ENCODE measurements at regions not wholly inside any gene's neighbourhood (a gene's known extent, or its start where the extent isn't known, plus 50 kb on each side); places are given as distances from the start of the nearest gene placed in this dataset.

DNA sequence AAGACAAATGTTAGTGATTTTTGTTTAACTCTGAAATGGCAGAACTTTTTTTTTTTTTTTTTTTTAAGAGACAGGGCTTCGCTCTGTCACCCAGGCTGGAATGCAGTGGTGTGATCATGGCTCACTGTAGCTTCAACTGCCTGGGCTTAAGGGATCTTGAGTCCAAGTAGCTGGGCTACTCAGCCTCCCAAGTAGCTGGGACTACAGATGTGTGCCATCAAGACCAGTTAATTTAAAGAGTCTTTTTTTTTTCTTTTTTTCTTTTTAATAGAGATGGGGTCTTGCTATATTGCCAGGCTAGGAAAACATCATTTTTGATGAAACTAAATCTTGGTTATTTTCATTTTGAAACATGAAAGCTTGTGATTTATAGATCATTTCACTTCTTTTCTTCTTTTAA is 91.6 kb upstream of the PTCH1 start:
- TF ChIP-seq, protein P1, sequence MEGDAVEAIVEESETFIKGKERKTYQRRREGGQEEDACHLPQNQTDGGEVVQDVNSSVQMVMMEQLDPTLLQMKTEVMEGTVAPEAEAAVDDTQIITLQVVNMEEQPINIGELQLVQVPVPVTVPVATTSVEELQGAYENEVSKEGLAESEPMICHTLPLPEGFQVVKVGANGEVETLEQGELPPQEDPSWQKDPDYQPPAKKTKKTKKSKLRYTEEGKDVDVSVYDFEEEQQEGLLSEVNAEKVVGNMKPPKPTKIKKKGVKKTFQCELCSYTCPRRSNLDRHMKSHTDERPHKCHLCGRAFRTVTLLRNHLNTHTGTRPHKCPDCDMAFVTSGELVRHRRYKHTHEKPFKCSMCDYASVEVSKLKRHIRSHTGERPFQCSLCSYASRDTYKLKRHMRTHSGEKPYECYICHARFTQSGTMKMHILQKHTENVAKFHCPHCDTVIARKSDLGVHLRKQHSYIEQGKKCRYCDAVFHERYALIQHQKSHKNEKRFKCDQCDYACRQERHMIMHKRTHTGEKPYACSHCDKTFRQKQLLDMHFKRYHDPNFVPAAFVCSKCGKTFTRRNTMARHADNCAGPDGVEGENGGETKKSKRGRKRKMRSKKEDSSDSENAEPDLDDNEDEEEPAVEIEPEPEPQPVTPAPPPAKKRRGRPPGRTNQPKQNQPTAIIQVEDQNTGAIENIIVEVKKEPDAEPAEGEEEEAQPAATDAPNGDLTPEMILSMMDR (IDR thresholded peaks at IDR 0.05): no peak
- no peak for TF ChIP-seq SMAD3 (CRISPR knock-in tag; IDR thresholded peaks at IDR 0.05; ENCODE audit: borderline replicate concordance)
- no peak for TF ChIP-seq PRRX2 (CRISPR knock-in tag; IDR thresholded peaks at IDR 0.05)
- TF ChIP-seq, protein P2, sequence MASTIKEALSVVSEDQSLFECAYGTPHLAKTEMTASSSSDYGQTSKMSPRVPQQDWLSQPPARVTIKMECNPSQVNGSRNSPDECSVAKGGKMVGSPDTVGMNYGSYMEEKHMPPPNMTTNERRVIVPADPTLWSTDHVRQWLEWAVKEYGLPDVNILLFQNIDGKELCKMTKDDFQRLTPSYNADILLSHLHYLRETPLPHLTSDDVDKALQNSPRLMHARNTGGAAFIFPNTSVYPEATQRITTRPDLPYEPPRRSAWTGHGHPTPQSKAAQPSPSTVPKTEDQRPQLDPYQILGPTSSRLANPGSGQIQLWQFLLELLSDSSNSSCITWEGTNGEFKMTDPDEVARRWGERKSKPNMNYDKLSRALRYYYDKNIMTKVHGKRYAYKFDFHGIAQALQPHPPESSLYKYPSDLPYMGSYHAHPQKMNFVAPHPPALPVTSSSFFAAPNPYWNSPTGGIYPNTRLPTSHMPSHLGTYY (CRISPR knock-in tag; IDR thresholded peaks at IDR 0.05): no peak
- no peak for TF ChIP-seq CREB1 (CRISPR knock-in tag; IDR thresholded peaks at IDR 0.05)
- TF ChIP-seq, protein P3, sequence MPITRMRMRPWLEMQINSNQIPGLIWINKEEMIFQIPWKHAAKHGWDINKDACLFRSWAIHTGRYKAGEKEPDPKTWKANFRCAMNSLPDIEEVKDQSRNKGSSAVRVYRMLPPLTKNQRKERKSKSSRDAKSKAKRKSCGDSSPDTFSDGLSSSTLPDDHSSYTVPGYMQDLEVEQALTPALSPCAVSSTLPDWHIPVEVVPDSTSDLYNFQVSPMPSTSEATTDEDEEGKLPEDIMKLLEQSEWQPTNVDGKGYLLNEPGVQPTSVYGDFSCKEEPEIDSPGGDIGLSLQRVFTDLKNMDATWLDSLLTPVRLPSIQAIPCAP (CRISPR knock-in tag; IDR thresholded peaks at IDR 0.05): no peak
- no peak for TF ChIP-seq CREM (CRISPR knock-in tag; IDR thresholded peaks at IDR 0.05)
- TF ChIP-seq, protein P4, sequence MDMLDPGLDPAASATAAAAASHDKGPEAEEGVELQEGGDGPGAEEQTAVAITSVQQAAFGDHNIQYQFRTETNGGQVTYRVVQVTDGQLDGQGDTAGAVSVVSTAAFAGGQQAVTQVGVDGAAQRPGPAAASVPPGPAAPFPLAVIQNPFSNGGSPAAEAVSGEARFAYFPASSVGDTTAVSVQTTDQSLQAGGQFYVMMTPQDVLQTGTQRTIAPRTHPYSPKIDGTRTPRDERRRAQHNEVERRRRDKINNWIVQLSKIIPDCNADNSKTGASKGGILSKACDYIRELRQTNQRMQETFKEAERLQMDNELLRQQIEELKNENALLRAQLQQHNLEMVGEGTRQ (CRISPR knock-in tag; IDR thresholded peaks at IDR 0.05): no peak
- TF ChIP-seq, protein P5, sequence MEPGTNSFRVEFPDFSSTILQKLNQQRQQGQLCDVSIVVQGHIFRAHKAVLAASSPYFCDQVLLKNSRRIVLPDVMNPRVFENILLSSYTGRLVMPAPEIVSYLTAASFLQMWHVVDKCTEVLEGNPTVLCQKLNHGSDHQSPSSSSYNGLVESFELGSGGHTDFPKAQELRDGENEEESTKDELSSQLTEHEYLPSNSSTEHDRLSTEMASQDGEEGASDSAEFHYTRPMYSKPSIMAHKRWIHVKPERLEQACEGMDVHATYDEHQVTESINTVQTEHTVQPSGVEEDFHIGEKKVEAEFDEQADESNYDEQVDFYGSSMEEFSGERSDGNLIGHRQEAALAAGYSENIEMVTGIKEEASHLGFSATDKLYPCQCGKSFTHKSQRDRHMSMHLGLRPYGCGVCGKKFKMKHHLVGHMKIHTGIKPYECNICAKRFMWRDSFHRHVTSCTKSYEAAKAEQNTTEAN (CRISPR knock-in tag; IDR thresholded peaks at IDR 0.05): no peak

All from WTC11 (cell line).